NCI-H2029 (cell line): ENCODE measurements at regions not wholly inside any gene's neighbourhood (a gene's known extent, or its start where the extent isn't known, plus 50 kb on each side); places are given as distances from the start of the nearest gene placed in this dataset.

ENCODE experiments used
- DNase-seq: peaks from one replicate; lab custom pipeline; 2025; lab: John Stamatoyannopoulos, UW

- DNase-seq: no peak
Measured at GRCh38 chr16:80489173-80489572, 51.6 kb upstream of the DYNLRB2 start.

- DNase-seq: no peak
Measured at GRCh38 chr16:80488167-80488566, 52.6 kb upstream of the DYNLRB2 start.

- DNase-seq: no peak
Measured at GRCh38 chr16:80480664-80481063, 60.1 kb upstream of the DYNLRB2 start.

GRCh38 chr16:80477838-80478237 is 63.0 kb upstream of the DYNLRB2 start:
- no peak for DNase-seq

- no peak for DNase-seq
Measured at GRCh38 chr16:80468029-80468428, 72.8 kb upstream of the DYNLRB2 start.

- DNase-seq: peak; percentile 3
Measured at GRCh38 chr16:80466024-80466987, 74.5 kb upstream of the DYNLRB2 start.

- no peak for DNase-seq
Measured at GRCh38 chr16:80463751-80464495, 76.9 kb upstream of the DYNLRB2 start.

GRCh38 chr16:80463326-80463725 is 77.5 kb upstream of the DYNLRB2 start:
- DNase-seq: no peak

GRCh38 chr16:80462917-80463316 is 77.9 kb upstream of the DYNLRB2 start:
- DNase-seq: no peak

GRCh38 chr16:80460988-80461387 is 79.8 kb upstream of the DYNLRB2 start:
- DNase-seq: no peak

- no peak for DNase-seq
Measured at GRCh38 chr16:80459966-80460365, 80.8 kb upstream of the DYNLRB2 start.

GRCh38 chr16:80459331-80459777 is 81.4 kb upstream of the DYNLRB2 start:
- no peak for DNase-seq

GRCh38 chr16:80457871-80458270 is 82.9 kb upstream of the DYNLRB2 start:
- no peak for DNase-seq

GRCh38 chr16:80454802-80455201 is 86.0 kb upstream of the DYNLRB2 start:
- no peak for DNase-seq

- no peak for DNase-seq
Measured at GRCh38 chr16:80449392-80449791, 91.4 kb upstream of the DYNLRB2 start.

- DNase-seq: no peak
Measured at GRCh38 chr16:80447241-80447640, 93.6 kb upstream of the DYNLRB2 start.

GRCh38 chr16:80442779-80443178 is 98.0 kb upstream of the DYNLRB2 start:
- no peak for DNase-seq

- no peak for DNase-seq
Measured at GRCh38 chr16:80441935-80442334, 98.9 kb upstream of the DYNLRB2 start.

- DNase-seq: no peak
Measured at GRCh38 chr16:80440667-80441066, 100.1 kb upstream of the DYNLRB2 start.

- DNase-seq: no peak
Measured at GRCh38 chr16:80437707-80438106, 103.1 kb upstream of the DYNLRB2 start.

- DNase-seq: no peak
Measured at GRCh38 chr16:80436510-80436909, 104.3 kb upstream of the DYNLRB2 start.

GRCh38 chr16:80433623-80434022 is 107.2 kb upstream of the DYNLRB2 start:
- no peak for DNase-seq

GRCh38 chr16:80427795-80428194 is 113.0 kb upstream of the DYNLRB2 start:
- no peak for DNase-seq
